Activated CD4-positive, alpha-beta T cell treated with anti-CD3 and anti-CD28 coated beads, Interleukin-2, amount 50 U/mL, for 1 hour (primary cell): ENCODE measurements at regions not wholly inside any gene's neighbourhood (a gene's known extent, or its start where the extent isn't known, plus 50 kb on each side); places are given as distances from the start of the nearest gene placed in this dataset.
"Not testable (repeated sequence)": the region's sequence is repeated elsewhere in the genome, so short reads cannot be mapped to it uniquely, and the experiment has no call there.

Experiments used
- DNase-seq: peaks from one replicate; pipeline ENCODE4 v3.0.0-alpha.2; 2020

DNA sequence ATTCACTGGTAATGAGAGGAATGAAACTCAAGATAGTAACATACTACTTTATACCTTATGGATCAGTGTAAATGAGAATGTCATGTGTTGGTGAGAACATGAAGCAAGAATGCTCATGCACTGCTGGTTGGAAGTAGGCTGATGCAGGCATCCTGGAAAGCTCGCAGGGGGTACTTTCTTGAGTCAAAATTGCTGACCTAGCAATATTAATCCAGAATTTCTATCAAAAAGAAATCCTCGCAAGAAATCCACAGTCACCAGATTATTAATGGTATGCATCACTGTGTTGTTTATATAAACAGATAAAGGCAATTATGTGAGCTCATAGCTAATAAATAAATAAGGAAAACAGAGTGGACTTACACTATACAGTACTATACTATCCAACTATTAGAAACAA is 713.7 kb upstream of the PKDCC start:
- no peak for DNase-seq

DNA sequence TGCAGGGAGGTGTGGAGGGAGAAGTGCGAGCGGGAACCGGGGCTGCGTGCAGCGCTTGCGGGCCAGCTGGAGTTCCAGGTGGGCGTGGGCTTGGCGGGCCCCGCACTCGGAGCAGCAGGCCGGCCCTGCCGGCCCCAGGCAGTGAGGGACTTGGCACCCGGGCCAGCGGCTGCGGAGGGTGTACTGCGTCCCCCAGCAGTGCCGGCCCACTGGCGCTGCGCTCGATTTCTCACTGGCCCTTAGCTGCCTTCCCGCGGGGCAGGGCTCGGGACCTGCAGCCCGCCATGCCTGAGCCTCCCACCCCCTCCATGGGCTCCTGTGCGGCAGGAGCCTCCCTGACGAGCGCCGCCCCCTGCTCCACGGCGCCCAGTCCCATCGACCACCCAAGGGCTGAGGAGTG is 712.2 kb upstream of the PKDCC start:
- not testable (repeated sequence) for DNase-seq

DNA sequence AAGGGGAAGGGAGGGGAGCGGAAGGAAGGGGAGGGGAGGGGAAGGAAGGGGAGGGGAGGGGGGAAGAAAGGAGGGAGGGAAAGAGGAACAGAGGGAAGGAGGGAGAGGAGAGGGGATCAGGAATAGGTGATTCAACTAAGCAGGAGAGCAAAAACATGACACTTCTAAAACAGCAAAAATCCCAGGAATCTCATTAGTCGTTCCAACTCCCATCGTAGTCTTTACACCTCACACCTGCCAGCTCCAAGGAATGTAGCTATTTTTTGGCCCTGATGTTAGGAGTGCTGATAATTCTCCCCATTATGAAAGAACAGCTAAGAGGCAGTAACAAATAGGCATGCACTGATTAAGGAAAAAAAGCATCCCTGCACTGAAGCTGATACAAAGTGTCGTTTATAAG is 709.9 kb upstream of the PKDCC start:
- no peak for DNase-seq

DNA sequence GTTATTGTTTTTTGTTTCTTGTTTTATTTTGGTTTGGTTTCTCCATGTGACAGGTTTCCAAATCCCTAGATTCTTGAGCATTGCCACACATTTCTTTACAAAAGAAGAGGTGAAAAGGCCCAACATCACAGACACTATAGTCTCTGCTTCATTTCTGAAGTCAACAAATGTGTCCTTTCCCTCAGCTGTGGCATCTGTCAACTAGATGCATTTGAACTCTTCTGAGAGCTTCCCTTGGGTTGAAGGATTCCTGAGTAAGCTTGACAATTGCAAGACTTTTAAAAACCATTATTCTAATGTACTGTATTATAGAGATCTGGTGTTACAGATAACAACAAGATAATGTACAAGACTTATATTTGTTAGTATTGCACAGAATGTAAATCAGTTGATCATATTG is 703.3 kb upstream of the PKDCC start:
- no peak for DNase-seq

DNA sequence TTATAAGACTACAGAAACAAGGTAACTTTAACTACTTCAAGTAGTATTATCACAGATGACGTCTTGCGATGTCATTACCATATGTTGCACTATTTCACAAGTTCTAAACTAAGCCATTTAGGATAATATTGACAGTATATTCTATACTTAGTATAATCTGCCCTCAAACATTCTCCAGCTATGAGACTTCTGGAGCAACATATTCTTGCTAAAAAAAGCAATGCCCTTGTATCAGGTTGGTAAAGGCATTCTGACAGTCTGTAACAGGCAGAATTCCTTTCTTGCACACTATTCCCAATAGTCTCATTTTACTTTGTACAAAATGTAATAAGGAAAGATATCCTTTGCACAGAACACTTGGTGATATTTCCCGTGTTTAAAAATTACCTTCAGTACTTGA is 694.8 kb upstream of the PKDCC start:
- DNase-seq: no peak

DNA sequence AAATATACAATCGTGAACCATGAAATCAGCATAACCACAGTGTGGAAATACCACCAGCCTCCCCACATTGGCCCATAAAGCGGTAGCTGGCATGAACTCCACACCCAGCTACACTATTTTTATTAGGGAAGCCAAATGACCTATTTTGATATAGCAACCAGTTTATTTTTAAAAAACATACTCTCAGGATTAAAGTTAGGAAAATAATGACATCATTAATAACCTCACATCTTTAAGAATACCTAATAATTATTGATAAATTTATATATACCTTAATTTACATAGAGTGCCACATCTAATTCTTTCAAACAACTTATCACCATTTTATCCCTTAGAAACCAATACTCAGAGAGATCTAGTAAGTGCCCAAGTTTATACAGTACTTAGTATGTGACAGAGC is 692.0 kb upstream of the PKDCC start:
- DNase-seq: no peak

DNA sequence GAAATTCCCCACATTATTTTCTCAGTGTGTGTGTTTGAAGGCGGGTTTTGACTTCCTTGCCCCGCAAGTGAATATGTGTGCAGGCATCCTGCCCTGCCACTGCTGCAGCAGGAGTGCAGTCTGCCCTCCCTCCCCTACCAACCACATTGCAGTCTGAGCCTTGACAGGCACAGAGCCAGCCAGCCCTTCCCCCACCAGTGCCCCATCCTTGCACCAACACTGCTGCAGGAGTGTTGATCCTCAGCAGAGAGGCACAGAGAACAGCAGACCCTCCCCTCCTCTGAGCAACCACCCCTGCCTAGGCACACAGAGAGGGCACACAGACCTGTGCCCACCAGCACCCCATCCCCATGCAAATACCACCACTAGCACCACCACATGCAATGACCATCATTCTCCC is 683.0 kb upstream of the PKDCC start:
- no peak for DNase-seq

DNA sequence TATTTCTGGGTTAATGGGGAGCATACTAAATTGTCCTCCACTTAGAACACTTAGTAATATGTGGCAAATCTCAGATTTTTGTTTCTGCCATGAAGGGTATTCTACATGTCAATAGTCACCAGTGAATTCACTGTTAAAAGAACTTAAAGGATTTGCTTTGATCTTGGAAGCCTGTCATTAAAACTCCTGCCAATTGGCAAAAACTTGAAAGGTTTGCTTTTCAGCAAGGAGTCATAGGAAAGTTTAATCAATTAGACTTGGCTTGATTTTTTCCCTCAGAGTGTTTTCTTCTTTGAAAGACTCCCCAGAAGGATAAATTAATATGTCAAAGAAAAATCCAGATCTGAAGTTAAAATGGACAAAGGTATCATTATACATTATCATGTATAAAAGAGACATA is 671.9 kb upstream of the PKDCC start:
- no peak for DNase-seq

DNA sequence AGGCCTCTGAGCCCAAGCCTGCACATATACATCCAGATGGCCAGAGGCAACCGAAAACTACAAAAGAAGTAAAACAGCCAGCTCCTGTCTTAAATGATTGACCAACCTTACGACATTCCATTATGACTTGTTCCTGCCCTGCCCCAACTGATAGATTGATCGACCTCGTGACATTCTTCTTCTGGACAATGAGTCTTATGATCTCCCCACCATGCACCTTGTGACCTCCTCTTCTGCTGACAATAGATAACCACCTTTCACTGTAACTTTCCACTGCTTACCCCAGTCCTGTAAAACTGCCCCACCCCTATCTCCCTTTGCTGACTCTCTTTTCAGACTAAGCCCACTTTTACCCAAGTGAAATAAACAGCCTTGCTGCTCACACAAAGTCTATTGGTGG is 670.0 kb upstream of the PKDCC start:
- DNase-seq: no peak

DNA sequence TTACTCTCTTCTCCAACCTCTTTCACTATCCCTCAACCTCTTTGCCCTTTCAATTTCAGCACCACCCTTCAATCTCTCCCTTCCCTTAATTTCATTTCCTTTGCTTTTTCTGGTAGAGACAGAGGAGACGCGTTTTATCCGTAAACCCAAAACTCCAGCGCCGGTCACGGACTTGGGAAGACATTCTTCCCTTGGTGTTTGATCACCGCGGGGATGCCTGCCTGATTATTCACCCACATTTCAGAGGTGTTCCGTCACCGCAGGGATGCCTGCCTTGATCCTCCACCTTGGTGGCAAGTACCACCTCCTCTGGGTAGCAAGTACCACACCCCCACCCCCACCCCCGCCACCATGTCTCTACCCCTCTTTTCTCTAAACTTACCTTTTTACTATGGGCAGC is 669.4 kb upstream of the PKDCC start:
- no peak for DNase-seq

DNA sequence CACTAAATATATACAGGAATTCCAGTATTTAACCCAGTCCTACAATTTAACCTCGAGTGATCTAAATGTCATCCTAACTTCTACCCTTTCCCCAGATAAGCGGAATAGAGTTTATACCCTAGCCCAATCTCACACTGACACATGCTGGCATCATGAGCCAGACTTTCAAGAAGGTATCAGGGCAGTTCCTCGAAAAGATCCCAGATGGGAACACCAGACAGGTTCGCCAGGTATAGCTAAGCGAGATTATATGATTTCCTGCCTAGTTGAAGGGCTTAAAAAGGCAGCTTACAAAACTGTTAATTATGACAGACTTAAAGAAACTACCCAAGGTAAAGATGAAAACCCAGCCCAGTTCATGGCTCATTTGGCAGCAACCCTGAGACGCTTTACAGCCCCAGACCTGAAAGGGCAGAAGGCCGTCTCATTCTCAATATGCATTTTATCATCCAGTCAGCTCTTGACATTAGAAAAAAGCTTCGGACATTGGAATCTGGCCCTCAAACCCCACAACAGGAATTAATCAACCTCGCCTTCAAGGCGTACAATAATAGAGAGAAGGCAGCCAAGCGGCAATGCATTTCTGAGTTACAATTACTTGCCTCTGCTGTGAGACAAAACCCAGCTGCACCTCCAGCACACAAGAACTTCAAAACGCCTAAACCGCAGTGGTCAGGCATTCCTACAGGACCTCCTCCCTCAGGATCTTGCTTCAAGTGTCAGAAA is 668.2 kb upstream of the PKDCC start:
- no peak for DNase-seq

DNA sequence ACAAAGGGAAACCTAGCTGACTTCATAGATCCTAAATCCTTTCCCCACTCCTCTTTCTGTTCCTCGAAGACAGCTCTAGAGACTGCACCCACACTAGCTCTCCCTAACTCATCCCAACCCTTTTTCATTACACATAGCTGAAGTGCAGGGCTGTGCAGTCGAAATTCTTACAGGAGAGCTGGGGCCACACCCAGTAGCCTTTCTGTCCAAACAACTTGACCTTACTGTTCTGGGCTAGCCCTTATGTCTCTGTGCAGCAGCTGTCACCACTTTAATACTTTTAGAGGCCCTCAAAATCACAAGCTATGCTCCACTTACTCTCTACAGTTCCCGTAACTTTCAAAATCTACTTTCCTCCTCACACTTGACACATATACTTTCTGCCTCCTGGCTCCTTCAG is 666.1 kb upstream of the PKDCC start:
- no peak for DNase-seq

DNA sequence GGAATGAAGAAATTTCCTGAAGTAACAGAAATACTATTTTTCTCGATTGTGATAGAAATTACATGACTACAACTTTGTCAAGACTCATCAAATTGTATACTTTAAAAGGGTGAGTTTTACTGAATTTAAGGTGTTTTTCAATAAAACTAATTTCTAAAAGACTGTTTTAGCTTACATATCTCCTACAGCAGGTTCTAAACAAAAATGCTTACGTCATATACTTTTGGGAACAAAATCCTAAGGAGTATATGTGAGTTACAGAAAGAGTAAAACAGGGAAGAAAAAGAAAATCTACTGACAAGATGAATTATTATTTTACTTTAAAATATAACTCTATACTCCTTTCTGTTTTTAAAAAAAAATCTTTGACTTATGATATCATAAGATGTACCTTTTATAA is 660.3 kb upstream of the PKDCC start:
- no peak for DNase-seq

DNA sequence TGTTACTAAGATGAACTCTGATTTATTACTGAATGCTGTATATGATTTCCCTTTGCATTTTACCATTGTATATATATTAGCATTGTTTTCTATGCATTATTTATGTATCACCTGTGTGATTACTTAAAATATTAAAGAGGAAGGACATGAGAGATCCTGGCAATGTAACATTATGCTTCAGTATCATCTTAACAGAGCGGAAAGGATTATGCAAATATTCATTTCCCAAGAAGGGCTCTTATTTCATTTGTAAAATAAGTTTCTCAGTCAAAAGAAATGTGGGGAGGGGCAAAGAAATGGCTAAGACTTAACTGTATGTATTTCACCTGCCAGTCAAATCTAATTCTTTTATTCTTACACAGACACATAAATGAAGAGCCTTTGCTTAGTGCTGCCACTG is 654.2 kb upstream of the PKDCC start:
- no peak for DNase-seq

DNA sequence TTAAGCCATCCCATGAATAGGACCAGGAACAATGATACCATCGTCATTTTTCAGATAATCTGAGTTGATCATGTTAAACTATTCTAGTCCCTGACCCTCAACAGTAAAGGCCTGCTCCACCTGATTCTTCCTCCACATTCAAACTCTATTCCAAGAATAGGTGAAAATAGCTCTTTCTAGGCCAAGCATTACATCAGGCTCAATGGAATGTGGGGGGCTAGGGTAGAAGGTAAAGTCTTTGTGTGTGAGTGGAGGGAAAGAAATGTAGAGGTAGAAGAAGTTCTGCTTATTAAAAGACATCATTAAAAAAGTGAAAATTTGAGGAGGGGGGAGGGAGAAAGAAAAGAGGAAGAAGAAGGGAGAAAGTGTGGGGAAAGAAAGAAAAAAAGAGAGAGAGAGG is 653.3 kb upstream of the PKDCC start:
- DNase-seq: no peak

DNA sequence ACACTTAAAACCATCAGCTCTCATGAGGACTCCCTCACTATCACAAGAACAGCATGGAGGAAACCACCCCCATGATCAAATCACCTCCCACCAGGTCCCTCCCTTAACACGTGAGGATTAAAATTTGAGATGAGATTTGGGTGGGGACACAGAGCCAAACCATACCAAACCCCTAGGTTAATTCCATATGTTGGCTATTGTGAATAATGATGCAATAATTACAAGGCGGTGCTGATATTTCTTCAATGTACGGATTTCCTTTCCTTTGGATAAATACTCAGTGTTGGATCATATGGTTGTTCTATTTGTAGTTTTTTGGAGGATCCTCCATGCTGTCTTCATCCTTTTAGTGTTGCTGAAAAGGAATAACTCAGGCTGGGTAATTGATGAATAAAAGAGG is 652.1 kb upstream of the PKDCC start:
- DNase-seq: no peak

DNA sequence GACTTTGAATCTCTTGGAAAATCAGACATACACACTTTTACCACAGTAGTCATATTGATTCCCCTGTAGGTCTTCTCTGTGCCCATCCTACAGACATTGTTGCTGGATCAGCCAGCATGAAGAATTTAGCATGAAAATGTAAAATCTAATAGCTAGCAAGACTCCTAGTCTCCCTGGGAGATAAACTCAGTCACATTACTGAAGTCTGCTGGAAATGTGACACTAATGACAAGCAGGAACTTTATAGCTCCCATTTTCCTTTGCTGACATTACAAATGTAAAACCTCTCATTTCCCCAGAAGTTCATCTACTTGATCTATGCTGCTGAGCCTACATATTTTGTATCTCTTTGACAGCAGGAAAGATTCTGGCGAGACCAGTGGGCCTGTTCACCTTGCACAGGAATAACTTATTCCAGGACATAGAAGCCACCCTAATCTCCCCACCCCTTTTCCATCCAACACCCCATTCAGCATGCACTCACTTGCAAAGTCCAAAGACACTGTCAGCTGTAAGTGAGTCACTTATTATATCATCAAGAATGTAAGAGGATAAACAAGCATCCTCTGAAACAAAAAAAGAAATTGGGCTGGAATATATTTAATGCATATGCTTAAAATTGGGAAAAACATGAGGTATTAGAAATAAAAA is 648.3 kb upstream of the PKDCC start:
- no peak for DNase-seq

DNA sequence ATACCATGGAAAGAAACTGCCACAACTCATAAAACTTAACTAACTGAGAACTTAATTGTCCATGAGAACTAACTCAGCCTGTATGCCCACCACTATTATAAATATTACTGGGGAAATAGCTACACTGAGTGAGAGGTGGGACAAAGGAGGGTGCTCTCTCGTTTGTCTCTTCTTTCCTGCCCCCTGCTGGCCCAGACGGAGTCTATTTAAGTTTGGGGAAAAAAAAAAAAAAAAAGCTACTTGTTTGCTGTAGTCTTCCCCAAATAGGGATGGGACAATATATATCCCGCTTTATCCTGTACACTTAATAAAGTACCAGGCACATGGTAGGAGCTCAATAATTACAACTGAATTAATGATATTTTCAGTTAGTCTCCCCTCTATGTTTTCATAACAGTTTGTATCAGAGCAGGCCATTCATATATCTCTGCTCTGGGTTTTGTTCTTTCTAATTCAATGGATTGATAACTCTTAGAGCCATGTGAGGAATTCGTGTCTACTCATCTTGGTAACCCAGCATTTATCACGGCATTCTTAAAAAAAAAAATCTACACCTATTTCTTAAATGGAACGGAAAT is 647.6 kb upstream of the PKDCC start:
- DNase-seq: no peak

DNA sequence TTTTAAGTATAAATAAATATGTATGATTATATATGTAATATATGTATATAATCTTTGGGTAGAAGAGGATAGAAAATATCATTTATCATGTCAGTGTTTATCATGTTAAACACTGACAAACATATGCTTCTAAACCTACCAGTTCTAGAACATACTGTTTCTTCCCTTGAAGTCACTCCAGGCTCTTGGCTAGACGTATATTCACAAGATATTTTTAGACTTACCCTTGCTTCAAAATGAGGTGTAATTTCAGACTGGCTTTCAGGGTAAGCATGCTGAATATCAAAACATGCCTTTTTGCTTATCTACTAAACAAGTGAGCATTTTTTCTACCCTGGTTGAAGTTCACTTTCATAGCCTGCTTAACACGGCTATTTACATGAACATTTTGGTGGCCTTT is 642.4 kb upstream of the PKDCC start:
- no peak for DNase-seq

DNA sequence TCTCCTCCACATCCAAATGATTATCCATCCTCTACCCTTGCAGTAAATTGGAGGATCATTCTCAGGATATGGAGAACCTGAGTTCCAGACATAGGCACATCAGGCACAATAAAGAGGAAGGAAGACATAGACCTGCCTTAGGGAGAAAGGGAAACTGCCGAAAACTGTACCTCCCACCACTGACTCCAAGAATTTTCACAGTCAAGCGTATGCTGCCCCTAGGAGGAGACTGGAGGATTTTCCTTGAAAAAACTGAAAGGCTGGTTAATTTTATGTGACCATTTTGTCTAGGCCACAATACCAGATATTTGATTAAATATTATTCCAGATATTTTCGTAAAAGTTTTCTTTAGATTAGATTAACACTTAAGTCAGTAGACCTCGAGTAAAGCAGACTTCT is 638.5 kb upstream of the PKDCC start:
- DNase-seq: no peak

DNA sequence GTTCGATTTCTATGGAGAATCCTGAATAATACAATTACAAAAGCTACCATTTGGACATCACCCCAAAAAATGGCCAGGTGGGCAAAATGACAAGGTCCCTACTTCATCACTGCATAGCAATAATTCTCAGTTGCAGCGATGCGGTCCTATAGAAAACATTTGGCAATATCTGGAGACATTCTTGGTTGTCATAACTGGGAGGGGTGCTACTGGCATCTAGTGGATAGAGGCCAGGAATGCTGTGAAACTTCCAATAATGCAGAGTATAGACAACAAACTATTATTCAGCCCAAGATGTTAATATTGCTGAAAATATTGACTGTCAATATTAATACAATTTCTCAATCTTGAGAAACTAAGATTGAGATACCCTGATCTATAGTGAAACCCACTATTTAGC is 637.8 kb upstream of the PKDCC start:
- DNase-seq: no peak

DNA sequence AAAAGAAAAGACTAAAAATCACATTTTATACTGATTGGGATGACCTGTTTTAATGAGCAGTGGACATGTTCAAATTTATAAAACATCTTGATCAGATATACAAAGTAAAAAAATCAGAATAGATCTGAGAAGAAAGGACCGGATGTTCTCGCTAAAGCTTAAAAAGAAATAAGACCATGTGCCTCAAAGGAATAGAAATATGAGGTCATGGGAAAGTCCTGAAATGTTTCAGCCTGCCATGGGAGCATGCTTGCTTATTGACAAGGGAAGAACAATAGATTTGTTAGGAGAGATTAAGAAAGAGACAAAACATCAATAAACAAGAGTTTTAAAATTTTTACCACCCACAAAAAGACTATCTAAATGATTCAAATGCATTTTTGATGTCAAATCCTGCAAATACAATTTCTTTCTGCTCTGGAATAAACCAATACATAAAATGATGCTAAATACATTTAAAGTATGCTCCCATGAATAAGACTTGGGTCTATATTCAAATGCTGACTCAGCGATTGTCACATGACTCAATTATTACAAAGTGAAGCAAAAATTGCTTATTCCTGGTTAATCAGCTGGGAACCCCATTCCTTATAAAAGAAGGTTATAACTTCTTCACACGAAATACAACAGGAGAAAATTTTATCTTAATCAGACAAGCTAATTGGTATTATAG is 633.9 kb upstream of the PKDCC start:
- DNase-seq: no peak

DNA sequence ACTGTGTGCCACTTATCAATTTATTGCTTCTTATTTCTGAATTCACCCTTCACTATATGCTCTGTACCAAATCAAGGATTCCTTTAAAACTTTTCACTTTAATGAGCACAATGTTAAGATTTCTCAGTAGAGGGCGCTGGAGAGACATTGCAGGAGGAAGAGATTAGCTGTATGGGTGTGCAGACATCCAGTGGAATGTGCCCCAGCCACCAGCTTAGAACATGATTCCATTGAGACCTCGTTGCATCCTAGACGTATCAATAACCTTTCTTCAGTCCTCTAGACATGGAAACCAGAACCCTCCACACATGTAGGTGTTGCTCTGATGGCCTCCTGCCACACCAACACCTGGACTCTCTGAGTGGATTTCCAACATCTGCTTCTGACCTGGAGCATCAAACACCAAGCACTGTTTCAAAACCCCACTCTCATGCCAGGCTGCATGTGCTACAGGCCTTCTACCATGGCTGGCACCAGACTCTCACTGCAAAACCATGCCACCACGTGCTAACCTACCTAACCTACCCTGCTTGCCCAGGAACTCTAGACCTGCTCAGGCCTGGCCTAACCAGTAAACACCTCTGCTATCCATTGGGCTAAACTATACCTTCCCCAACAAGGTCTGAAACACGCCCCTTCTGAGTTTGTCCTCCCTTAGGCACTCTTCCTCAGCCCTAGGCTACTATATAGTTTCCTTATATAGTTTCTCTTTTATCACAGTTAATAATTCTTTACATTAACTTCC is 633.2 kb upstream of the PKDCC start:
- DNase-seq: no peak

DNA sequence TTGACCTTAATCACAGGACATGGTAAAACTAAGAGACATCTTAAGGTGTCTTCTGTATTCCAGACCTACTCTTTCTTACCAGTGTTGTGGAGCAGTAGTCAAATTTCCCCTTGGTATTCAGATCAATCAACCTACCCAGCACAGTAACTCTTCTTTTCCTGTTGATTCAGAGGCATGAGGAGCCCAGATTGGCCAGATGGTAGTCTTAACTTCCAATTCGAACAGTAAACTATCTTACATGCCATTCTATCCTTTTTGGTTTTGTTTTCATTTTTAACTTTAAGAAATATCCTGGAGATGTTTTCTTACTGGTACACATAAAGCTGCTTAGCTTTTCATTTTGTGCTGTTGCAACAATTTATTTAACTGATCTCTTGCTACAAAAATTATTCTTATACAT is 630.3 kb upstream of the PKDCC start:
- no peak for DNase-seq
